ENCODE measurements at regions not wholly inside any gene's neighbourhood (a gene's known extent, or its start where the extent isn't known, plus 50 kb on each side); places are given as distances from the start of the nearest gene placed in this dataset.
"Not testable (repeated sequence)": the region's sequence is repeated elsewhere in the genome, so short reads cannot be mapped to it uniquely, and the experiment has no call there.

DNA sequence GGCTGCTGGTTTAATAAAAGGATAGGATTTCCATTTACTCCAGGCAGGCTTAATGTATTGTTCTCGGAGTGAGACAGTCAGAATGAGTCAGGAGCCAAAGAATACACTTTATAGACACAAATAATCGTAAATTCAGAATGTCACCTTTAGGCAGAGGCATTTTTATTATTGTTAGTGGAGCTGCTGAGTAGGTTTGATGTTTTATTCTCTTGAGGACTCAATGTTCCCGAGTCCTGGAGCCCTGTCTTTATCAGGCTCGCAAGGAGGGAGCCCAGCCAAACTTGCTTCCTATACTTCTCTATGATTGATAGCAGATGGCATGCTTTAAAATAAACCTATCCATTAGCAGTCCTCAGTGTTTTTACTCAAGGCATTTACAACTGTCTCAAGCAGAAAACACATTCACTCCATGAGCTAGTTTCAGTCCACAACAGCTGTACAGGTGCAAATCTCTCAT lies 492.3 kb upstream of the ZEB2 start:
- DNase-seq, result peak; percentile 65

DNA sequence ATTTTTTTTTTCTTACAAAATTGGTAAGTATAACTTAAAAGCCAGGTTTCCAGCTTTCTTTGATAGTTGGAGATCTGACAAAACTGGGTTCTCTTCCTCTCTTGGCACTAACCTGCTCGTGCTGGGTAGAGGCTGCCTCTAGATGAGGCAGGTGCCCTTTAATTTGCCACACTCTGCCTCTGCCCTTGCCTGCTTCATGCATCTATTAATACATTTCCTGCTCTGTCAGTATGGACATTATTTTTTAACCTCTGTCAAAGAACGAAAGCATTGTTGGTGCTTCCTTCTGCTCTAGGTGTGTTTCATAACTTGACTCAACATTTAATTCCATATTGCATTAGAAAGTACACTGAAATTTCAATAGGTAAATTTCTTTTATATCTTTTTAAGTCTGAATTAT lies 490.7 kb upstream of the ZEB2 start:
- DNase-seq, result no peak

DNA sequence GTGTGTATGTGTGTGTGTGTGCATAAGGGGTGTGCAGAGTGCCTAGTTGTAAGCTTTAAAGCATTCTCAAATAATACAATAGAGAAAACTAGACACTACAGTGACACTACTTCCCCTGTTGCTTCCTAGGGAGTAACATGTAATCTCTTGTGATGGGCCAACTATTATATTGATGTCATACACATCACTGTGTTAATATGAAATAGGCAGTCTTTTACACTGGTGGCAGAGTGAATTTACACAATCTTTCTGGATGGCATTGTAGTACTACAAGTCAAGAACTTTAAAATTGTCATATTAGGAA lies 488.0 kb upstream of the ZEB2 start:
- no peak for DNase-seq

DNA sequence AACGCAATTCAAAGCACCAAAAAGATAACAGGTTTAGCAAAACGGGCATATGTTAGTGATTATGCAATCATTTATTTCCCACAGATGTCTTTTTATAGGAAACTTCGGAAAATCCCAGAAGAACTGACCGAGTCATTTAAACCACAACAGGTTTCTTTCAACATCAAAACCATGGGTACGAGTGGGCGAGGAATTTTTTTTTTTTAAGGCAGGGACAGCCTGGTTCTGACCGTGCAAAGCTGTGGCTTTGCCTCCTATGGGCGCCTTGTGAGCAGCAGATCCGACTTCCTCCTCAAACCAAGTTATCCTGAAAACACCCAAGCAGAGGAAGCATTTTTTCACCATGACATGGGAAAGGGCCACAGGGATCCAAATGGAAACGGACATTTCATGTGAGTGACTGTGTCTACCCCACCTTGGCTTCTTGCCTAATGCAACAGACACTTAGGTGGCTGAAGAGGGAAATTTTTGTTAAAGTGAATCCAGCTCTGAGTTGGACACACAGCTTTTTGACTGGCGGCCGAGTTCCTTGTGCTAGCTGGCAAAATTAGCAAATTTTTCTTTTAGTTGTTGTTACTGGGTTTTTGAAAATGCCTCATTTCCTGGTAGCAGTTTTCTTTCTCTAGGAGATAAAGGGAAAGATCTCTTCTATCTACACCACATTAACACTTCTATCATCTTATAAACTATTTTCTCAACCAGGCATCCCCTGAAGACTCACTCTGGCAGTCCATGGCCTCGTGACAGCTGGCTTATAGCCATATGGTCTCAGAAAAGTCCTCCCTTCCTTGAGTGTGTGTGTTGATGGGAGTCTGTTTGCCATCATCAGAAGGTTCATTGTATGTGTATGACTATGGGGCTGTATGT lies 487.4 kb upstream of the ZEB2 start:
- DNase-seq, result peak; percentile 99

DNA sequence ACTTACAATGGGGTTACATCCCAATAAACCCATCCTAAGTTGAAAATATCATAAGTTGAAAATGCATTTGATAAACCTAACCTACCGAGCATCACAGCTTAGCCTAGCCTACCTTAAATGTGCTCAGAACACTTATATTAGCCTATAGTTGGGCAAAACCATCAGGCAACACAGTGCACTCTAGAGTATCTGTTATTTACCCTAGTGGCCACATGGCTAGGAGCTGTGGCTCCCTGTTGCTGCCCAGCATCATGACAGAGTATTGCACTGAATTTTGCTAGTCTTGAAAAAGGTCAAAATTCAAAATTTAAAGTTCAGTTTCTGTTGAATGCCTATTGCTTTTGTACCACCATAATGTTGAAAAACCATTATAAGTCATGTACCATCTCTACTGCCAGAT lies 482.7 kb upstream of the ZEB2 start:
- DNase-seq, result no peak

DNA sequence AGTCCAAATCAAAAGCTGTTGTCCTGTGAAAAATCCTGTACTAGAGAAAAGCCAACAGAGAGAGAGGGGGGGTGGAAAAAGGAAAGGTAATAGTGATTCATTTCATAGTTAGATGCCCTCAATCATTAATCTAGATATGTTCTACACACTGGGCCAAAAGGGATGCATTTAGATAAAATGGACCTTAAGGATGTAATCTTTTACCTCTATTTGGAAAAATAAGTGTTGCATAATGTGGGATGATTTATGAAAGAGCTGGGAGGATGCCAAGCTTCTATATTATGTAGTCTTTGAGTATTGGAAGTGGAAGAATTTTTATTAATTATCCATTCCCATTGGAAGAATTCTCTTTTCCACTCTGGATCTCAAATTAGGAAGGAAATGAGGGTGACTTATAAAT lies 480.5 kb upstream of the ZEB2 start:
- DNase-seq, result no peak

DNA sequence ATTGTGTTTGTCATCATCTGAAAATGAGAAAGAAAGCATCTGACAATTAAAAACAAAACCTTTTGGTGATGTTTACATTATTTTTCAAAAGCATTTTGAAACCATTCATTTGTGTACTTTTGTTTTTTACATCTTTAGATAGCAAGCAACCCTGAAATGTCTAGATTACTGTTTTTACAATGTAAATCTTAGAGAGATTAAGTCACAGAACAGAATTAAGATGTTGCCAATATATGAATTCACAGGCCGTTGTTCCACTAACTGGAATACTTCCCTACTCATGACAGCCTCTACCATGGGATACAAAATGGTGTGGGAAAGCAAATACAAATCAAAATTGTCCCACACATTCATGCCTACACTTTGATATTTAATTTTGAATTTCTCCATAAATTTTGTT lies 480.0 kb upstream of the ZEB2 start:
- no peak for DNase-seq

DNA sequence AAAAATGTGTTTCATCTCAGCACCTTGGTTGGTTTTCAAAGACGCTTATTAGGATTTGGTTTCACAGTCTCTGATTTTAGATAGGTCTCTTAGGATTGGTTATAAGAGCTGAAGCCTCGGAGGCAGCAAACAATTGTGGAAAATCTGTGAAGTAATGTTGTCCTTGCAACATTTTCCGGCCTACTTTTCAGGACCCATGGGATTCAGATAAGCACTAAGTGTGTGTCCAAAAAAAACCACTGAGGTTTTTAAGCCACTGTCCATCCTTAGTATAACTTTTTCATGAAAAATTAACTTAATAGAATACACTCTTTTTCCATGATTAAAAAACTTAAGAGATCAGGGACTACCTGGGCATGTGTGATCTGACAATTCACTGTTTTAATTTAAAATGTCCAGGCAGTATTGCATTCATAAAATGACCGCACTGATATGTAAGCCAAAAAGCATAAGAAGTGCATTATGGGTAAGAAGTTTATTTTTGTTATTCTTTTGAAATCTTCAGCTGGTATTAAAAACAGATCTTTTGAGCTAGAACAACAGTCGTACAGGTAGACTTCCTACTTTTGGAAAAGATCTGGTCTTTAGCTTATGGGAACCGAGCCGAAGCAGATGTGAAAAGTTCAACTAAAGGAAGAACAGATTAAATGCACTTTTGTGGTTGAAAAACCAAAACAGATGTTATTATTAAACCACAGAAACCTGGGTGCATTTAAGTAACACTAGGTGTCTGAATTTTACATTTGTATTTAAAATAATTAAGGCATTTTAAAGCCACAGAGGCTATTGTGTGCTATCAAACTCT lies 479.4 kb upstream of the ZEB2 start:
- no peak for DNase-seq

DNA sequence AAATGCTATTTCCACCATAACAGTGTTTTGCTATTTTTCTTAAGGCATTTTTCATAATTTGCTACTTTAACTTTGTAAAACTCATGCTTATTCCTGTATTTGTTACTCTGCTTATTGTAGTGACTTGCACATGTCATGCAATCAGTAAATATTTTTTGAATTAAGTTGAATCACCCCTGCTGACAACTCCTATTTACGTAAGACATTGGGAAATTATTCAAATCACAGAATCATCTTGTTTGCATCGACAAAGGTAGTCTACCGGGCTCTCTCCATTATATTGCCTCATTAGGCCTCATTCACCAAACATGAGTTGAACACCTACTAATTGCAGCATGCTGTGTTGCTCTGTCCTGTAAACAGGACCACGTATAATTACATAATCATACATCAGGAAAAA lies 478.5 kb upstream of the ZEB2 start:
- no peak for DNase-seq

DNA sequence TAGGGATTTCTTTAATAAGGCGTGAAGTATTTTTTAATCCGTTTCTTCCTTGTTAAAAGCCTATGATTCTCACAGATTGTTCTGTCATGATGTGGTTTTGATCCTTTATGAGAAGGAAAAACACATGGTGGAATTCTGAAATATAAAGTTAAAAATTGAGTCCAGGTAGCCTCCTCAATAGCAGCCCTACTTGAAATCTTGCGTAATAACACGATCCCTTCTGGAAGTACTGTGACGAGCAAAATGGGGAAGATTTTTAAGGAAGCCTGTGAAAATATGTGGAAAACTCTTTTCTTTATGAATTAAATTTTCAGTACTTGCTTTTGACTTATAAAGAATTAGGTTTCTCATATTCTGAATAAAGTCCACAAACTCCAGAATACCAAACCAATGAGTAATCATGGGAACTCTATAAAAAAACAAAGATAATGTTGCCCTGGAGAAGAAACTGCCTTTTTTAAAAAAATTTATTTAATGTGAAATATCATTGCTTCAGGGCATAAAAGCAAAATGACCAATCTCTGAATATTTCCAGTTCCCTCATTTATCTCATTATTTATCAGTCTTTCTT lies 476.4 kb upstream of the ZEB2 start:
- DNase-seq, result peak; percentile 77

DNA sequence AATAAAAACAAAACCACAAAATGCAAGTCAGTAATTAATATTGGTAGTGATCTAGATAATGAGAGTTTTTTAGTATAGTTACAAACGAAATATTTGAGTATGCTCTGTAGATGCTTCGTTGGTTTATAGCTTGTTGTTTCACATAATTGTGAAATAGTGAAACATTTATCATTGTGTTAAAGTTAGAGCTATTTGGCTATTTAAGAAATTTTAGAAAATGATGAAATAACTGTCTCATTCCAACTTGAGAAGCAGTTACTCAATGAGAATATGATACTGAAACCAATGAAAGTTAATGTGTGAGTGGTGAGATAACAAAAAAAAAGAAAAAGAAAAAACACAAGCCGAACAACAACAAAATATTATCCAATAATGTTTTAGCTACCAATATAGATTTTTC lies 475.6 kb upstream of the ZEB2 start:
- no peak for DNase-seq

DNA sequence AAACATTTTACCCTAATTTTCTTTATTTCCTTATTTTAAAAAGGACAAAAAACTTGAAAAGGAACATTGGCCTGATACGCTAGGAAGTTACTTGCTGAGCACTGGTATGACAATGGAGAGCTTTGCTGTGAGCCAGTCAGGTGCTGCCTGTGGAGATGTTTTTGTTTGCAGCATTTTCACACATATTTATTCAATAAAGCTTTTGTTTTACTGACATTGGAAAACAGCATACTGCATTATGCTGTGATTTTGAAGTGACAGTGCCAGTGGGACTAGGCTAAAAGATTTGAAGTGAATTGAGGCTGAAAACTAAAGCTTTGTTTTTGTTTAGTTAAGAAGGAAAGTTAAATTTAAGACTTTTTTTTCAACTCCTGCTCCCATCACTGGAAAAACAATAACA lies 470.7 kb upstream of the ZEB2 start:
- no peak for DNase-seq

DNA sequence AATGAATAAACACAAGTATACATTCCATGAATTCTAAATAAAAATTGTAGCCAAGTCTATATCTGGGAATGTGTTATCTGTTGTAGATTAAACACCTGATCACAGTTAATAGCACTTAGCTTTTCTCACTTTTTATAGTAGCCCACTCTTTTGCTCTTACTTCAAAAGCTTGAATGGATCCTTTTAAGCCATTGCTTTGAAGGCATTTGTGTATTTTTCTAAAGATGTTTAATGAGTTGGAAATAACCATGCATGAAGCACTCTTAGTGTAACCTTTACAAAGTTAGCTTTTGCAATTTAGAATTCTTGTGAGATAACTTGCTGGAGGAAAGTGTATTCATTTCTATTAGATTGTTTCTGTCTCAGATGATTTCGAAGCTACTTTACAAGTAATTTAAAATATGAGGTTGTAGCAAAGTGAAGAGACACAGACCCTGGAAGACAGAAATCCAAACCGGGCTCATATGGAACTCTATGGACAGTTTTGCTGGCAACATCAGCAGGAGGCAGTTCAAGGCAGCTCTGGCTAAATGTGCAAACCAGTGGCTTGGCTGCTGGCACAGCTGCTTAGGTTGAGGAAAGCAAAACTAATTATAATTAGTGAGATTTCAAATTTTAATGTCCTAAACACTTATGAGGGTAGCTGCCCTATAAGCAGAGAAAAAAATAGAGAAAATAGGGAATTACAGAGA lies 469.8 kb upstream of the ZEB2 start:
- no peak for DNase-seq

DNA sequence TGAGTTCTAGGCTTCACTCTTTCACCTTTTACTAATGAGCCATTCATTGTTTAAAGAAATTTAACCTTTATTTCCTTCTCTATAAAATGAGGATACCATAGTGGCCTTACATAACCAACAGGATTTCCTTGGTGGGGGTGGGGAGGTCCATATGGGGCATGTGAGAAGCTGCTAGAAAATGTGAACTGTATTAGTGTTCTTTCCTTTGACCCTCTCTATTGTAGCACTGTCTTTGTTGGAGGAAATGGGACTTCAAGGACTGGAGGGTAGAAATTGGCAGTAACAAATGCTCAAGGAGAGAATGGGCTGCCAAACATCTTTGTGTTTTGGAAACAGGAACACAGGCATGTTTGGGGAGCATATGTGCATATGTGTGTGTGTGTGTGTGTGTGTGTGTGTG lies 468.7 kb upstream of the ZEB2 start:
- DNase-seq, result no peak

DNA sequence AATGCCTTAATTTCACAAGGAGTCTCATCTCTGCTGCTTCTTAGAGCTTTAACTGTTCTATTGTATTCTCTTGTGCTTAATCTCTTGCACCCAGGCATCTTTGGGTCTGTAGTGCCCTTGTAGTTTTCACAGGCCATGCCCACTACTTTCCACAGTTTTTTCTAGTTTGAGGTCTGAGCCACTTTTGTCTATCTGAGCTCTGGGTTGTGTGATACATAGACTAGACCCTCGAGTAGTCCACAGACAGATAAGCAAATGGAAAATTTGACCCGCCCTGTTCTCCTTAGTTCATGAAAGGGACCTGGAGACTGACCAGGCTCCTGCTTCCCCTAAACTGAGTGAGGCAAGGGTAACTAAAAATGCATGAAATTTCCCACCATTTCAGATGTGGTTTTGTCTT lies 466.8 kb upstream of the ZEB2 start:
- no peak for DNase-seq

DNA sequence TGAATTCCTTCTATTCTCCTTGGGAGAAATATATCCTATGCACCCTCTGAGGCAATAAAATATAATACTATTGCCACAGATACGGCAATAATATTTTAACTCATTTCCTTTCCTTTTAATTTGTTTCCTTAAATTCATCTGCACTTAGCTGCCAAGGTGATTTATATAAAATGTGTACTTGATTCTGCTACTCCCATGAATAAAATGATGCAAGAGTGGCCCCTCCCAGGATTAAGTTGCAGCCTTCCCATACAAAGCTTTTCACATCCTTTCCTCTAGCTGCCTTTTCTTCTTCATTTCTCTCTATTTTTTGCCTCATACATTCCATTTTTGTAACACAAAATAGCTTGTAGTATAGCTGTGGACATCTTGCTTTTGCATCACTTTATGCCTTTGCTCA lies 464.1 kb upstream of the ZEB2 start:
- DNase-seq, result no peak

DNA sequence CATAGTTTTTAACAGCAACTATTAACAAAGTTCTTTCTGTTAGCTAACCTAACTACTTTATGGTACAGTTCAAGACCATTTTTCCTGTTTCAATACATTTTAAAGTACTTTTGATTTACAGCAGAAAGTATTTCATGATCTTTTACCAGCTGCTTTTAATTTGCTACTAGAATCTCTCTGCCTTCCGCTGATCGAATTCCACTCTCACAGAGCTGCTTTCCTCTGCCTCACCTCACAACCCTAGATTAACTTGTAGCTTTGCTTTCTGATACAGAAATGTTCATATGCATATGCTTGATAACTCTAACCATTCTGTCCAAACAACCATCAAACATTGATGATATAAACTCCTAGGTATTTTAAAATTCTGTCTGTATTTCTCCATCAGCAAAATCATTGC lies 463.2 kb upstream of the ZEB2 start:
- peak; percentile 18 for DNase-seq

DNA sequence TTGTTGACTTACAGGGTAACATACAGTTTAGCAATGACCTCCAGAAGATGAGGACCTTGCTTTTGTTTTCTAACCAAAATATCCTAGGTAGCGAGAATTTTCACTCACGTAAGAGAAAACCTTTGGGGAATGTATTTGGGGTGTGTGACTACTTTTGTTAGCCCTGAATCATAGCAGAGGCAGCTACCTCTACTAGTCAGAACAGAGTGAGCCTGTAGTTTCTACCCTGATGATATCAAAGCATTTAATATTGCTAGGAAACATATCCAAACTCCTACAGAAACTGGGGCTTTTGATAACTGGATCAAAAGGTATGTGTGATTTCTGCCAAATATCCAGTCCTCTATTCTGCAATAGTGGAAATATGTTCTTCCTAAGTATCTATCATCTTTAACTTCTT lies 462.6 kb upstream of the ZEB2 start:
- DNase-seq, result no peak

DNA sequence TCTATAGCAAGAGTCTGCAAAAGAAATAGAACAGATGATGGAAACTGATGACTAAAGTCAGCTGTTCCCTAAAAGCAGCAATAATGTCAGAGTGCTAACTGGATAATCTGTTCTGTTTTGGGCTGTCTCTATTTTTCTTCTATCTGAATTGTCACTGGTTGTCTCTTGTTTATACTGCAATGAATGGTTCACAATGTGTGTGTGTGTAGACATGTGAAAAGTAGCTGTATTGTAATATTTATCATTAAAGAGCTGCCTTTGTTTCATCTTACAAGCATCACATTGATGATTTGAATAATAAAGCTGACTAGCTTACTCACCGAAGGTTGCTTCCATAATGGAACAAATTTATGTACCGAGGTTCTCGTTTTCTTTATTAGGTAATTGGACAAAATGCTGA lies 456.0 kb upstream of the ZEB2 start:
- DNase-seq, result no peak

DNA sequence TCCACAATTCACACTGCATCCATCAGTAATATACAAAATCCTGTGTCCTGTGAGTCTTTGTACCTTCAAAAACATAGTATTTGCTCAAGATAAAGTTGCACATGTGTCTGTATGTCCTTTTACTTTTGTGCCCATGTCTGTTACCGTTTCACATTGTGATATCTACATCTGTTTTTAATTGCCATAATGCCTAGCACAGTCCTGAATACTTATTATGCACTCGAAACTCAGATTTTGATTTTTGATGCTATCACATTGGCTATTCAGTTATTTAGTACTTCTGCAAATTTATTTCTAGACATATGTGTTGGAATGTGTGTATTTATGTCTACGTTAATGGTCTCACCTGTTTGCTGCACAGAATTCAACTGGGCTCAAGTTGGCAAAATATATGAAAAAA lies 452.8 kb upstream of the ZEB2 start:
- no peak for DNase-seq

DNA sequence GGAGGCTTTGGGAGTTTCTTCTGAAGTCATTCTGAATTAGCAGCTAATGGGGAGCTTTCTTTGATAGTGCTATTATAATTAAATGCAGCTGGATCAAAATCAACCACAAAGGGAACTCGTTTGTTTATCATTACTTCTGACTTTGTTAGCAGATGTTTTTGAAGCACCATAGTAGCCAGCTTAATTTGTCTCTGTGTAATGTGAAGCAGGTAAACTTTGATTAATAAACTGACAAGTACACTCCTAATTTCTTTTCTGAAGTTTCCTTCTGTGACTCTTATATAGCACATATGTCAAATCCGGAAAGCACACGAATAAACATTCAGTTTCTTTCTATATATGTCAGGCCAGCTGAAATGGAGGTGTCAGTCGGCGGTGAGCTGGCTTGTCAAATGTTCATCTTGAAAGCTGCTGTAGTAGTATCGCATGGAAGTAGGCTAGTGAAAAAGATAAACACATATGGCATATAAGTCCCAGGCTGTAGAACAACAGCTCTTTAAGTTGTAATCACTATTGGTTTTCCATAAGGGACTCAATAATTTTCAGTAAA lies 451.9 kb upstream of the ZEB2 start:
- no peak for DNase-seq

DNA sequence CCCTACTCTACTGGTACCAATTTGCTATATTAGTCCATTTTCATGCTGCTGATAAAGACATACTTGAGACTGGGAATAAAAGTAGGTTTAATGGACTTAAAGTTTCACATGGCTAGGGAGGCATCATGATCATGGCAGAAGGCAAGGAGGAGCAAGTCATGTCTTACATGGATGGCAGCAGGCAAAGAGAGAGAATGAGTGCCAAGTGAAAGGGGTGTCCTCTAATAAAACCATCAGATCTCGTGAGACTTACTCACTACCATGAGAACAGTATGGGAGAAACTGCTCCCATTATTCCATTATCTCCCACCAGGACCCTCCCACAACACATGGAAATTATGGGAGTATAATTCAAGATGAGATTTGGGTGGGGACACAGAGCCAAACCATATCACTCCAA lies 450.5 kb upstream of the ZEB2 start:
- DNase-seq, result not testable (repeated sequence)

DNA sequence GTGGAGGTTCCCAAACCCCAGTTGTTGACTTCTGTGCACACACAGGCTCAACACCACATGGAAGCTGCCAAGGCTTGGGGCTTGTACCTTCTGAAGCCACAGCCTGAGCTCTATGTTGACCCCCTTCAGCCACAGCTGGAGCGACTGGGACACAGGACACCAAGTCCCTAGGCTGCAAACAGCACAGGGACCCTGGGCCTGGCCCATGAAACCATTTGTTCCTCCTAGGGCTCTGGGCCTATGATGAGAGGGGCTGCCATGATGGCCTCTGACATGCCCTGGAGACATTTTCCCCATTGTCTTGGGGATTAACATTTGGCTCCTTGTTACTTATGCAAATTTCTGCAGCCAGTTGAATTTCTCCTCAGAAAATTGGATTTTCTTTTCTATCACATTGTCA lies 449.6 kb upstream of the ZEB2 start:
- DNase-seq, result not testable (repeated sequence)

Data from fibroblast of skin of right biceps (primary cell).